HG03196 (cell line): ENCODE measurements at regions not wholly inside any gene's neighbourhood (a gene's known extent, or its start where the extent isn't known, plus 50 kb on each side); places are given as distances from the start of the nearest gene placed in this dataset.
"Not testable (repeated sequence)": the region's sequence is repeated elsewhere in the genome, so short reads cannot be mapped to it uniquely, and the experiment has no call there.

Source experiments
- ATAC-seq: cut with Tn5 transposase; IDR thresholded peaks from one replicate; pipeline ENCODE4 v1.9.1; 2021; ENCODE audit not compliant: unreplicated experiment

GRCh38 chr16:65314627-65315008 lies 192.8 kb upstream of the CDH11 start:
- no peak for ATAC-seq

DNA sequence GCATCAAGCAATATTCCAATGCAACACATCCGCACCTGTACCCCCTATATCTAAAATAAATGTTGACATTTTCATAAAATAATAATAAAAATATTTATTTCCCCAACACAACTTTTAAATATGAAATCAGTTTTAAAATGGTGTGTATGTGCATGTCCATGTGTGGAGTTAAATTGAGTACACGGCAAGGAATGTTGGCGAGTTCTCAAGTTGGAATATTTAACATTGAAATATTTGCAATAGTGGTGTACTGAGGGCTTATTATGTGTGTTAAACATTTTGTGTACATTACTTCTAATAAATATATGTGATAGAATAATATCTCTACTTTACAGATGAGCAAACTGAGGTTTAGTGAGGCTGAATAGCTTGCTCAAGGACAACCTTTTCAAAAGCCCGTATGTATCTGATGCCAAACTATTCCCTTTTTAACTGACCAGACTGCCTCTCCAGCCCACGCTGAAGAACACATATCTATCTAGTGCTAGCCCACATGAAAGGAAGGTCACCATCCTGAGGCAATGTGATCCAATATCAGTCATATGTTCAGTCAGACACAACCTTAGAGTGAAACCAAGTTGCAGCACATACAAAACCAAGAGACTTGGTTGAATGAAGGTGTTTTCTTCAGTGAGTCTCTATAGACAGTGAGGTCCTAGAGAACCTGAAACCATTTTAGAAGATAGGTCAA lies 192.2 kb upstream of the CDH11 start:
- no peak for ATAC-seq

DNA sequence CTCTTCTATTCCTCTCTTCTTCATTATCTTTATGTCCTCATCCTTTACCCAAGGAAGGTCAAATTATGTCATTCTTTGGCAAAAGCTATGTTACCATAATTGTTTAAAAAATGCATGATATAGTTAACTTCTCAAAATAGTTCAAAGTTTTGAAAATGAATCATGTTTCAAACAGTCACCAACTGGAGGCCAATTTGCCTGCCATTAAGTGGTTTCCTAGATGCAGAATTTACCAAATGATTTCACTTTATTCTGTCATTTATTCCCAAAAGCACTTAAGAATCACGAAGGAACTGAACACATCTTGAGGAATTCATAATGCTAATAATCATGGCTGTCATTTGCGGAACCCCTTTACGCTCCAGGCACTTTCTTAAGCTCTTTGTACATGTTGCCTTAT lies 190.9 kb upstream of the CDH11 start:
- ATAC-seq: no peak

DNA sequence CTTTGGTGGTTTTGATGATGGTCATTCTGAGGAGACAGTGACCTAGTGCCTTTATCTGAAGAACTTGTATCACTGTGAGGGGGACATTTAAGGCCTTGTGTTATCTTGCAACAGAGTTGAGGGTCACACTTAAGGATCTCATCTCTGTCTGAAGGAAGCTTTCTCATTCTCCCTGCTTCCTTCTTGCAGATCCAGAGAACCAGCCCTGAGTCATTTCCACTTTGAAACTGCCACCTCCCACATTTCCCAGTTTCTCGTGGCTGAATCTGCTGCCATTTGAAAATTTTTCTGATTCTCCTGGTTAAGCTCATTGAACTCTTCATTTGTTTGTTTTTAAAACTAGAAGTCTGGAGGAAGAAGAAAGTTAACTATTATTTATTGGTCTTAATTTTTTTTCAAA lies 190.2 kb upstream of the CDH11 start:
- no peak for ATAC-seq

DNA sequence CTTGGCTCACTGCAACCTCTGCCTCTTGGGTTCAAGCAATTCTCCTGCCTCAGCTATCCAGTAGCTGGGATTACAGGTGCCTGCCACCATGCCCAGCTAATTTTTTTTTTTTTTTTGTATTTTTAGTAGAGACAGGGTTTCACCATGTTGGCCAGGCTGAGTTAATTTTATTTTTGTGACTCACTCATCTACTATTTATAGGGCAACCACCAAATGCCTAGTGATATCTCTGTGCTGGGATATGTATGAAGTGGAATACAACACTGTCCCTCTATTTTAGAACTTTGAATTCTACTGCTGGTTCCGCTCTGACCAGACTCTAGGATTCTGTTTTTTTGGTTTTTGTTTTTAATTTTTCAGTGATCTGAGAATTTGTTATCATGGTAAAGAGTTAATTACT lies 188.6 kb upstream of the CDH11 start:
- ATAC-seq: not testable (repeated sequence)

DNA sequence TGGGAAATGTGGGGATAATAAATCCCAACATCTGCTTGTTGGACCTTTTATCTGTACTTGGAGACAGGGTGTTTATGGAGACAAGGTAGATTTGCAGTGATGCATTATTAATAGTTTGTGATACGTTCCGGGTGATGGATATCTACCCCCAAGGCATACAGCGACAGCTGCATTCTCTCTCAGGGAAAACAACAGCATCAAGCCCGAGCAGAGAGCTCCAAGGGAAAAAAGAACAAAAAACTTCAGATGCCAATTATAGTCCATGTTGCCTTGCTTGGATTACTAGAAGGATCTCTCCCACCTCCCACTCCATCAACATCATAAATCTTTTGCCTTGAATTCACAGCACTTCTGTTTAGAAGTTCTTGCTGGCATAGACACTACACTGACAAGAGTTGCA lies 187.5 kb upstream of the CDH11 start:
- no peak for ATAC-seq

- ATAC-seq: no peak
These were observed 186.6 kb upstream of the CDH11 start for GRCh38 chr16:65308506-65308905.

DNA sequence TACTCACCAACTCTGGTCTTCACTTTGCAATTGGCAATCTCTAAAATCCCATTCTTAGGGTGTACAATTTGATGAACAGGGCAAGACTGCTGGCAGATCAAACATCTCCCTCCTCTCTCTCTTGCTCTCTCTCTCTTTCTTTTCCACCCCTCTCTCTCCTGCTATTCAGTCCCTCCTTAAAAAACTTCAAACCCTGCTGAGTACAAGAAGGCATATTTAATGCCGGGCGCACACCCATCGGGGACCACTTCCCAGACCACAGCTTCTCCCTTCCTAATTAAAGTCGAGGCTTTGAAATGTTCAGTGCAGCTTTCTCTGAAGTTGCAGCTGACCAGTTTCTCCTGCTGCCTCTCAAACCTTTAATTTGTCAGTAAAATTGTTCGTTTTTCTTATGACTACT lies 185.4 kb upstream of the CDH11 start:
- no peak for ATAC-seq

- ATAC-seq: no peak
These were observed 184.9 kb upstream of the CDH11 start for GRCh38 chr16:65306722-65307121.

- no peak for ATAC-seq
These were observed 184.4 kb upstream of the CDH11 start for GRCh38 chr16:65306300-65306699.

DNA sequence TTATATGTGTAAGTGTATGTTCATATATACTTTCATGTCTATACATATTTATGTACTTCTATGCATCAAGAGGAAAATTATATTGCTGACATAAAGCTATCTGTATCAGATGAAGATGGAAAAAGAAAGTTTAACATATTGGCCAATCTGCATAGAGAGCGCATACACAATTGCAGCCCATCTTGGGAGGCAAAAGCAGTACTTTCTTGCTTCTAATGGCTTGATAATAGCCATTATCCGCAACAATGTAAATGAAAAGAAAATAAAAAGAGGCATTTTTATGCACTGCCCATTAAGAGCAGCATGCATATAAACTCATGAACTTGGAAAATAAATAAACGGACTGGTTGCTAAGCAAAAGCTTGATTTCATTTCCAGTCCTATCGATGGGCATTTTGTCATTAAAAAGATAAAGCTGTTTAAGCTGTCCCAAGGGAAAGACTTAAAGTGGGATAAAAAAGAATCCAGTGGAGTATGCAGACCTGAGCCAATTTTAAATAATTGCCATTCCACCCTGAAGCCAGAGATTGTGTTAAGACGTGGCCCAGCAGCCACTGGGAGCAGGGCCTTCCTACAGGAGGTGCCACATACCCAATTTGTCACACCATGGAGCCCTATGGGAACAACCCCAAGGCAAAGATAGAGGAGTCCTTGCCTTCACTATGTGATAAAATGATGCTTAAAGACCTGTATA lies 183.6 kb upstream of the CDH11 start:
- ATAC-seq: no peak

GRCh38 chr16:65301029-65301428 lies 179.2 kb upstream of the CDH11 start:
- ATAC-seq: no peak

GRCh38 chr16:65297453-65297852 lies 175.6 kb upstream of the CDH11 start:
- ATAC-seq: no peak

DNA sequence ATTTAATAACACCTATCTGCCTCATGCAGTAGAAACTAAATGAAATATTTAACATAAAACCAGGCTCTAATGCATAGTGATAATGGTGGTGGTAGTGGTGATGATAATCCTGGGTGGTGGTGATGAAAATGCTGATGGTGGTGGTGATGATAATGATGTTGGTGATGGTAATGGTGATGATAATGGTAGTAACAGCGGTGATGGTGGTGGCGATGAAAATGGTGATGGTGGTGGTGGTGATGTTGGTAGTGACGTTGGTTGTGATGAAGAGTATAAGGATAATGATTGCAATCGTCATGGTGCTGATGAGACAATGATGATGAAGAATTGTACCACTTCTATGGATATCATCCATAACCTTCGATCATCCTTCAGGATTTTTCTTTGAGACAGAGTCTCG lies 173.7 kb upstream of the CDH11 start:
- ATAC-seq: no peak

DNA sequence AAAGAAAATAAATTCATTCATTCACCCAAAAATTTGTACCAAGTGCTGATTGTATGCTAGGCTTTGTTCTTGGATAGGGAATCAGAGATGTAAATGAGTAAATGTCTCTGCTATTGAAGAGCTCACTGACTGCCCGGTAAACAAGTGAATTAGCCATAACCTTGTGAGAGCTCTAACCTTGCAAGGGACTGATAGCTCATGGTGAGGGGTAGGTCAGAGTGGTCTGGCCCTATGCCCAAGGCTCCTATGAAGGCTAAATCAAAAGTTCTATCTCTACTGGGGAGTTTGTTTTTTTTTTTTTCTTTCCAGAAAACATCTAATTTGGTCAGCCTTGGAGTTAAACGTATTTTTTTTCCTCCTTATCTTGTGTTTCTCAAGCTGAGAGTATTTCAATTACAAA lies 172.8 kb upstream of the CDH11 start:
- ATAC-seq: no peak

DNA sequence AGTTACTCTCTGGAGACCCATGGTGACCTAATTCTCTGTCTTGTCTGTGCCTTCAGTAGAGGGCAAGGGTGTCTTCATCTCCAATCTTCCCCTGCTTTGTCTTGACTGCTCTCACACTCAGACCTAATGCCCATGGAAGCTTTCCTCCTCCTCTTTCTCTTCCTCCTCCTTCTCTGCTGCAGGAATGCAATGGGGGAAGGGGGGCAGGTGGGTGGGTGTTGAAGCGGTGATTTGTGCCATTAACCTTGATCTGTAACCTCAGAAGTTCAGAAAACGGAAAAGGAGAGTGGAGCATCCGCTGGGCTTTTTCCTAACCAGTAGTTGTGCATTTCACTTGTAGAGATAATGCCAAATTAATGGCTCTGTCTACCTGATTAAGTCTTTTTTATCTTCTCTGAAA lies 172.3 kb upstream of the CDH11 start:
- ATAC-seq: no peak

DNA sequence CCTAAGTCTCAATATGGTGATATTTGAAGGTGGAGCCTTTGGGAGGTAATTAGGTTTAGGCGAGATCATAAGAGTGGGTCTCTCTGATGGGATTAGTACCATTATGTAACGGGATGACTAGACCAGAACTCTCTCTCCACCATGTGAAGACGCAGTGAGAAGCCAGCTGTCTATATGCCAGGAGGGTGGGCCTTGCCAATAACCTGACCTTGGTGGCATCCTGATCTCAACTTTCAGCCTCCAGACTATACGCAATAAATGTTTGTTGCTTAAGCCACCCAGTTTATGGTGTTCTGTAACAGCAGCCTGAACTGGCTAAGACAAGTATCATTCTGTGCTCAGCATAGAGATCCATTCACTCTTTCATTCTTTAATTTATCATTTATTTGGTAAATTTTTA lies 167.2 kb upstream of the CDH11 start:
- no peak for ATAC-seq

GRCh38 chr16:65287307-65287706 lies 165.4 kb upstream of the CDH11 start:
- ATAC-seq: no peak

GRCh38 chr16:65285128-65286048 lies 163.5 kb upstream of the CDH11 start:
- no peak for ATAC-seq

DNA sequence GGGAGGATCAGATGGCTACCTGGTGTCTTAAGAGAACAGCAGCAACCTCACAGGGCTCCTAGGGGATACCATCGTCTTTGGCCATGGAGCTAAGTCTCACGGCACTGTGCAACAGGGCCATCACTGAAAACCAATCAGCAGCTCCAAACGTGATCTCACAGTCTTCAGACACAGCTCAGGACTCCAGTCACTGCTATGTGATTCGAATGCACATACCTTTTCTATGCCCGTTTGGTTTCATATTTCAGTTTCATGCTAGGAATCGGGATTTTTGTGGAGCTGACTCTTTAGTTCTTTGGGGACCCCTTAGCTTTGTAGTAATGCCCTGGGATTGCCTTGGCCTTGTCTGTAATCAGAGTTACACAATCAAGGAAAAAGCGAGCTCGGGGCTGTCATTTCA lies 162.8 kb upstream of the CDH11 start:
- ATAC-seq: no peak

DNA sequence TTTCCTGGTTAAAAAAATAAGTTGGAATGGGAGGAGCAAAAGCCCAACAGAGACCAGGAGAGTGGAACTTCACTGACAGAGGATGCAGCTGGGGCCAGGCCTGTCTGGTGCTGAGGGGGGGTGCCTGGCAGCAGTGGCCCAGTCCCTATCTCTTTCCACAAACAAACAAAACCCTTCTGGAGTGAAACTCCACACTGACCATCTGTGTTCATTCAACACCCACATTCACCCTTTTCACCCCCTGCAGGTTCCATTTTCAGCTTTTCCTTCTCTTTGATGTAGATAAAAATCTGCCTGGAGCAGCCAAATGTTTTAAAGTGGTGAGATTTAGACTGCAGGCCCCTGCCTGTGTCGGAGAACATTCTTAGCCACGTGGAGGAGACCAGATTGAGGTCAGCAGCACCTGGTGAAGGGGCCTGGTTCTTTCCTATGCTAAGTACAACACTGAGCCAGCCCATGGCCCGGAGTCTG lies 161.4 kb upstream of the CDH11 start:
- ATAC-seq: no peak

DNA sequence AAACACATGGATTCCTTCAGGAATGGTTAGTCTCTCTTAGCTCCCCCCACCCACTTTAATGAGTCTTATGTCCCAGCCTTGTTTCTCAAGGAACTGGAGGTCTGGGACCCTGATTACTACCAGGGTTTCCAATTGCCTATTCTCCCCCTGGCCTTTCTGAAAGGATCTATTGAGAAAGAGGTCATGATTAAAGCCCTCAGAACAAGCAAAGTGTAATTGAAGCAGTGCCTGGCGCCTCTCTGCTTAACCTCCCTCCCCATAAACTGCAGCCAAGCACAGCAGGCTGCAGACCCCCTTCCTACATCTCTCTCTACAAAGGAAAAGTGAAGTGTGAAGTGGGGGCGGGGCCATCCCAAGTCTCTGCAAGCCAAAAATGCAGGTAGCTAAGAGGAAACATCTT lies 159.7 kb upstream of the CDH11 start:
- no peak for ATAC-seq
